ENCODE measurements at regions not wholly inside any gene's neighbourhood (a gene's known extent, or its start where the extent isn't known, plus 50 kb on each side); places are given as distances from the start of the nearest gene placed in this dataset.

DNA sequence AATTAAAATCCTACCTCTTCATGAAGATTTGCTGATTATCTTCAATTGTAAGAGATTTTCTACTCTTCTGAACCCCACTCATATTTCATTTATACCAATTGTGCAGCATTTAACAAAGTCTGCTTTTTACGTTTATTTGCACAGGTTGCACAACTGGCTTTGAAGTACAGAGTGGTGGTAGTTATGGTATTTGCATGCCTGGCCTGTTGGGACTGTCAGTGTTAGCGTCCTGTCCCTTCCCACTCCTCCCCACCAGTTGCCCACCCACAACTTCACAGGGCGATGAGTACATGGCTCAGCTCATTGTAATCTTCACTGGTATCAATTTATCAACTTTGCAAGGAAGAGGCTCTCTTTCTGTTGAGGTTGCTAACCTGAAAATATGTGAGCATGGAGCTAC lies 372.3 kb downstream of the AASDHPPT start:
- TF ChIP-seq POLR2A (IDR thresholded peaks at IDR 0.05) (no peak), CTCF (IDR thresholded peaks at IDR 0.05) (no peak)
- intact Hi-C loops (cut with DNase I) = no loop called here
- 78 to 91% (median 84%) methylated on average over 3 of the region's 3 CpGs for WGBS, 4 donors

GRCh38 chr11:106451228-106451922 lies 373.9 kb downstream of the AASDHPPT start:
- H3K27me3 ChIP-seq = no peaks in the 10 kb centered on the region
- WGBS, 4 donors = 34 to 84% (median 64%) methylated on average over 2 of the region's 2 CpGs

More for the DNA sequence above, 372.3 kb downstream of the AASDHPPT start:
- H3K27ac ChIP-seq = no peak overlapping the region
- no peak for DNase-seq
- H3K36me3 ChIP-seq (replicated peaks in 1 of 2) = no peaks in the 10 kb centered on the region
- peaks cover 0 to 9% (median 0%) of the 10 kb centered on the region in 3 donors for H3K9me3 ChIP-seq (replicated peaks in 1 of 3)
- H3K4me3 ChIP-seq = no peak overlapping the region
- no peaks in the 10 kb centered on the region for H3K4me1 ChIP-seq (replicated peaks in 1 of 2)
- no peaks in the 10 kb centered on the region for H3K27me3 ChIP-seq

DNA sequence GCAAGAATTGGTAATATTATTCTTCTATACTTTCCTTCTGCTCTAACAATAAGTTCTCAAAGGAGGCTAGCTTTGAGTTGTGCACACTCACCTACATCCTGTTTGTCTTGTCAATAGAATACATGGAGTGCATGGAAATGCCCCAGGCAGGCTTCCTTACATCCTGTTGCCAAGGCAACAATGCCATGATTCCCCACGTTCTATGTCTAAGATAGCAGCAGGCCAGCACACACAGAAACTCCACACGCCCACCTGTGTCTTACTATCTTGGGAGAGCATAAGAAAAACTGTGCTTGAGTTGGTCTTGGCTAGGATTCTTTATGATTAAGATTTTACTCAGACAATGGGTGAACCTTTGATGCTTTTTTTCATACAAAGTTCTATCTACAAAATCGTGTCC lies 379.2 kb downstream of the AASDHPPT start:
- Histone ChIP-seq H3K36me3 (replicated peaks in 1 of 2) (no peaks in the 10 kb centered on the region), H3K4me1 (replicated peaks in 1 of 2) (peaks cover 2 to 13% of the 10 kb centered on the region in 2 donors), H3K27me3 (no peaks in the 10 kb centered on the region), H3K9me3 (replicated peaks in 1 of 3) (peaks cover 0 to 9% (median 0%) of the 10 kb centered on the region in 3 donors), H3K27ac (no peak overlapping the region), H3K4me3 (no peak overlapping the region)
- WGBS, 4 donors = 48 to 68% (median 61%) methylated on average over 3 of the region's 3 CpGs
- intact Hi-C loops (cut with DNase I) = no loop called here
- DNase-seq = no peak
- no peak for TF ChIP-seq CTCF (IDR thresholded peaks at IDR 0.05)
- TF ChIP-seq POLR2A (IDR thresholded peaks at IDR 0.05) = no peak

More at GRCh38 chr11:106451228-106451922, 373.9 kb downstream of the AASDHPPT start:
- Histone ChIP-seq H3K27ac (no peak overlapping the region), H3K4me3 (no peak overlapping the region), H3K9me3 (replicated peaks in 1 of 3) (peaks cover 0 to 9% (median 0%) of the 10 kb centered on the region in 3 donors), H3K36me3 (replicated peaks in 1 of 2) (no peaks in the 10 kb centered on the region), H3K4me1 (replicated peaks in 1 of 2) (no peaks in the 10 kb centered on the region)
- DNase-seq = no peak
- intact Hi-C loops (cut with DNase I) = no loop called here
- TF ChIP-seq CTCF (IDR thresholded peaks at IDR 0.05) = no peak
- TF ChIP-seq POLR2A (IDR thresholded peaks at IDR 0.05) = no peak

- no peak for DNase-seq
- Histone ChIP-seq H3K9me3 (replicated peaks in 1 of 3) (peaks cover 0 to 9% (median 0%) of the 10 kb centered on the region in 3 donors), H3K27ac (no peak overlapping the region), H3K4me3 (no peak overlapping the region), H3K36me3 (replicated peaks in 1 of 2) (no peaks in the 10 kb centered on the region), H3K27me3 (no peaks in the 10 kb centered on the region), H3K4me1 (replicated peaks in 1 of 2) (peaks cover 13 to 23% of the 10 kb centered on the region in 2 donors)
- intact Hi-C loops (cut with DNase I) = no loop called here
- 22 to 35% (median 25%) methylated on average over 1 of the region's 1 CpG for WGBS, 4 donors
- TF ChIP-seq POLR2A (IDR thresholded peaks at IDR 0.05) (no peak), CTCF (IDR thresholded peaks at IDR 0.05) (no peak)
Measured at GRCh38 chr11:106457727-106458126, 380.3 kb downstream of the AASDHPPT start.

All from adrenal gland (tissue), 9 donors.